AG10803 (cell line): ENCODE measurements at regions not wholly inside any gene's neighbourhood (a gene's known extent, or its start where the extent isn't known, plus 50 kb on each side); places are given as distances from the start of the nearest gene placed in this dataset.
"Not testable (repeated sequence)": the region's sequence is repeated elsewhere in the genome, so short reads cannot be mapped to it uniquely, and the experiment has no call there.

ENCODE experiments used
- DNase-seq: peaks from one replicate; pipeline ENCODE4 v3.0.0; 2010; ENCODE audit warnings: low read depth
- H3K4me3 ChIP-seq: 2 replicates; pipeline ENCODE4 v1.5.1; 2011; ENCODE audit warnings: mild to moderate bottlenecking, low read length, control low read depth
- CTCF ChIP-seq: conservative IDR thresholded peaks from 2 replicates; pipeline ENCODE4 v1.5.1; 2011; ENCODE audit warnings: mild to moderate bottlenecking, low read length, control low read depth, inconsistent platforms

GRCh38 chr6:82551831-82552230 lies 188.2 kb downstream of the TPBG start:
- TF ChIP-seq CTCF = no peak
- H3K4me3 ChIP-seq = no peak overlapping the region
- no peak for DNase-seq

DNA sequence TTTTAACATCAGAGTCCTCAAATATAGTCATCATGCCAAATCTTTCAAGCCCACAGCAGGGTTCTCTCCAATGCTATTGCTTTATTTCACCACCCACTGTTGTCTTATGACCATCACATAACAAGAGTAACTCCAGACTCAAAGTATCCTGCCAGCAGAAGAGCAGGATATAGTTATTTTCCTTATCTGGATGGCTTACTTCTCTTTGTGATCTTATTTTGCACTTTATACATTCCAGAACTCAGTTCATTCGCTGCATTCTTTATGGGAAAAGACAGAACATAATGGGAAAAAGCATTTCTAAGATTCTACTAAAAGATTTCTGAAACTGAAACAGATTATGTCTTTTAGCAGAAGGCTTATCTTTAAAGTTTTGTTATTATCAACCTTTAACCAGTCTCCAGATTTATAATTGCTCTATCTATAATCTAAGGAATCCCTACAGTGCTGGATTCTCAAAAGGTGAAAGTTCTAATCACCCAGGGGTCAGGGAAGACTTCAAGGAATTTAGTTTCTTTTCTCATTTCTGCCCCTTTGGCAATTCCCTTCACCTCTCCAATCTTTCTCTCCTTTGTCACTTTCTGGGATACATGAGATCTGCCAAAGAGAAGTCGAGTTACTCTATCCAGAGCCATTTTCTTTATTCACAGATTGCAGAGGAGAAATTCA lies 190.4 kb downstream of the TPBG start:
- DNase-seq = no peak
- TF ChIP-seq CTCF = no peak
- H3K4me3 ChIP-seq = no peak overlapping the region

- H3K4me3 ChIP-seq = no peak overlapping the region
- peak; percentile 54 for DNase-seq
- TF ChIP-seq CTCF = no peak
Measured at GRCh38 chr6:82554666-82555065, 191.0 kb downstream of the TPBG start.

DNA sequence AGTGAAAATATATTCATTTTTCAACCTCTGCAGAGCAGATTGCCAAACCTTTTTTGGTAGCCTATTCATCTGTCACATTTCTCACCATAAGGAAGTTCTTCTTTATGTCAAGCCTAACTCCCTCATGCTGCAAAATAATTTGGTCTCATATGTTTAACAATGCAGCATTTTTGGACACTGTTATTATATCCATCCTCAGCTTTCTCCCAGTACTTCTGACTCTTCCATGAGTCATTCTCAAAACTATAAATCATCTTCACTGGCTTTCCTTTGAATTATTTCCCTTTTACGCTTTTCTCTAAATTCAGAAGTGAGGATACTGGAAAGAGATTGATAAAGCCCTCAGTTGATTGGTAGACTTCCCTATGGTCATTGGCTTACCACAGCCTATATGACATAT lies 192.2 kb downstream of the TPBG start:
- no peak for DNase-seq
- no peak overlapping the region for H3K4me3 ChIP-seq
- no peak for TF ChIP-seq CTCF

DNA sequence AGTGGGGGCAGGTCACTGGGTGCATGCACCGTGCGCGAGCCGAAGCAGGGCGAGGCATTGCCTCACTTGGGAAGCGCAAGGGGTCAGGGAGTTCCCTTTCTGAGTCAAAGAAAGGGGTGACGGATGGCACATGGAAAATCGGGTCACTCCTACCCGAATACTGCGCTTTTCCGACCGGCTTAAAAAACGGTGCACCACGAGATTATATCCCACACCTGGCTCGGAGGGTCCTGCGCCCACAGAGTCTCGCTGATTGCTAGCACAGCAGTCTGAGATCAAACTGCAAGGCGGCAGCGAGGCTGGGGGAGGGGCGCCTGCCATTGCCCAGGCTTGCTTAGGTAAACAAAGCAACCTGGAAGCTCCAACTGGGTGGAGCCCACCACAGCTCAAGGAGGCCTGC lies 194.9 kb downstream of the TPBG start:
- H3K4me3 ChIP-seq, DNase-seq: not testable (repeated sequence)

DNA sequence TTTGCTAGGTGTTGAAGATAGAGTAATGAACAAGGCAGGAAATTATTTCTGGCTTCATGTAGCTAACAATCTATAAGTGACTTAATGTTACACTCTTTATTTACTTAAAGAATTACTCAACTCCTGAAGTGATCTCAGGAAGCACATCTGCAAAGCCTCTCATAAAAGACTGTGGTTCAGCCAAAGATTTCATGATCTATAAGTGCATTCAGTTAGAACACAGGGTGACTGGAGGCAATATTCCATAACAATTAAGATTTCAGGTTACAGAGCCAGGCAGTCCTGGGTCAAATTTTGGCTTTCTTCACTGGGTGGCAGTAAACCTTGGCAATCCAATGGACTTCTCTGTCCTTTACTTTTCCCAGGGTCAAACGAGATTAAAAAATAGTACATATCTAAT lies 204.0 kb downstream of the TPBG start:
- no peak overlapping the region for H3K4me3 ChIP-seq
- TF ChIP-seq CTCF = no peak
- no peak for DNase-seq

GRCh38 chr6:82568290-82568993 lies 204.8 kb downstream of the TPBG start:
- H3K4me3 ChIP-seq = no peak overlapping the region
- DNase-seq = no peak
- TF ChIP-seq CTCF = no peak

- H3K4me3 ChIP-seq = no peak overlapping the region
- no peak for TF ChIP-seq CTCF
- DNase-seq = no peak
Measured at GRCh38 chr6:82569022-82569421, 205.4 kb downstream of the TPBG start.
